Skin epidermis (tissue), 12 donors: ENCODE measurements at regions not wholly inside any gene's neighbourhood (a gene's known extent, or its start where the extent isn't known, plus 50 kb on each side); places are given as distances from the start of the nearest gene placed in this dataset.

ENCODE experiments used
- H3K27ac ChIP-seq, 21 experiments: fragments of 200-600 bp; sonication (generic) in 11 of 21; one replicate each; pipeline ENCODE4 v1.5.0; 2020; ENCODE audit warnings: mild to moderate bottlenecking in 3 of 21, inconsistent platforms in 2 of 21, moderate library complexity in 2 of 21
- H3K4me3 ChIP-seq, 7 experiments: fragments of 200-600 bp; sonication (generic) in 2 of 7; one replicate each; pipeline ENCODE4 v1.5.0; 2020; ENCODE audit warnings: inconsistent platforms in 2 of 7, mild to moderate bottlenecking in 2 of 7, moderate library complexity in 1 of 7

DNA sequence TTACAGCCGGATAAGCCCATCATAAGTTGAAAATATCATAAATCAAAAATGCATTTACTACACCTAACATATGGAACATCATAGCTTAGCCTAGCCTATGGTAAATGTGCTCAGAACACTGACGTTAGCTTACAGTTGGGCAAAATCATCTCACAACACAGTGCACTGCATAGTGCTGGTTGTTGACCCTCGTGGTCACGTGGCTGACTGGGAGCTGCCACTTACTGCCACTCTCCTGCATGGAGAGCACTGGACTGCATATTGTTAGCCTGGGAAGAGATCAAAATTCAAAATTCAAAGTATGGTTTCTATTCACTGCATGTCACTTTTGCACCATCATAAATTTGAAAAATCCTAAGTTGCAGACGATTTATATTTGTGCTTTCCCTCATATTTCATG is 94.0 kb upstream of the CACNA2D3 start:
- H3K4me3 ChIP-seq: no peak overlapping the region

DNA sequence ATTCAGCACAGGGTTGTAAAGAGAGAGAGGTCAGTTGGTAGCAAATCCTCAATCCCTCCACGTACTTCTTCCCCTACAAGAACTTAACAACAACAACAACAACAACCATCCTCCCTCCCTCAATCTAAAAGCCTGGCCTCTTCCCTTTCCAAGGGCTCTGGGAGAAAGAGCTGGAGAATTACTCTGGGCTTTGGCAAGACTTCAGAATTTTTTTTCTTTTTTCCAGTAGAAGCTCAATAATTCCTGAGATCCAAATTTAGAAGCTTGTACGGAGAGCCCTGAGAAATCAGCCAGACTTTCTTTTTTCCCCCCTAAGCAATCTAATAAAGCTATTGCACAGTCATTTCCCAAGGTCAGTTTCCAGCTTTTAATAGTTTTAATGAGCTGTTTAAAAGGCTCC is 95.8 kb upstream of the CACNA2D3 start:
- Histone ChIP-seq H3K27ac (no peak overlapping the region), H3K4me3 (no peak overlapping the region)

More for the DNA sequence above, 94.0 kb upstream of the CACNA2D3 start:
- H3K27ac ChIP-seq: no peak overlapping the region

DNA sequence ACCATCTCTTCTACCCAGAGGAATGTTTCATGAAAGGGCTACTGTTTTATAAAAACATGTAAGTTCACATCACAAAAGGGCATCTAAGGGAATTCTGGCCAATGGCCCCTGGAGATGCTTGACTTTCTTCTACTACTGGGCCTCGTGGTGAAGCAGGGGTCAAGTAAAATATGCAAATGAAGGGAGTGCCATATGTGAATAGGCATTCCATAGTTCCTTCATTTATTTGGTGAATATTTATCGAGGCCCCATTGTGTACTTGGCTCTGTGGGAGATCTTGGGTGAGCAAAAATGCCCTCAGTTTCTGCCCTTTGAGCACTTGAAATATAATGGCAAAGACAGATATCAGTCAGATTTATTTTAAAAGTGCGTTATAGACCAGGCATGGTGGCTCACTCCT is 101.3 kb upstream of the CACNA2D3 start:
- Histone ChIP-seq H3K4me3 (no peak overlapping the region), H3K27ac (no peak overlapping the region)

DNA sequence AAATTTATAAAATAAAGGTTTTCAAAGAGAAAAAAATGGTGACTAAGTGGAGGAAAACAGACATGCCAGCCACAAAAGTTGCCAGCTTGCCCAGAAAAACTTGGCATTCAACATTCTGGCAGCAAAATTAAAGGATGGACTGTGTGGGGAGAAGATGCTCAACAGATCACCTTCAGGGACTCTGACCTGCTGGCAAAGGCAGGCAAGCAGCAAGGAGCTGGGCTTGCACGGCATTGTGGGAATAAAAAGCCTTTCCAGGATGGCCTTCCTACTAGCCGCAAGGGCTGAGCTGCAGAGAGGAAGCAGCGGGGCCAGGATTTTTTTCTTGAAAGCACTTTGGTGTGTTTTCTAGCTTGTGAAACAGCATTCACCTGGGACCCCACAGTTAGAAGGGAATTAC is 101.9 kb upstream of the CACNA2D3 start:
- Histone ChIP-seq H3K27ac (no peak overlapping the region), H3K4me3 (no peak overlapping the region)

DNA sequence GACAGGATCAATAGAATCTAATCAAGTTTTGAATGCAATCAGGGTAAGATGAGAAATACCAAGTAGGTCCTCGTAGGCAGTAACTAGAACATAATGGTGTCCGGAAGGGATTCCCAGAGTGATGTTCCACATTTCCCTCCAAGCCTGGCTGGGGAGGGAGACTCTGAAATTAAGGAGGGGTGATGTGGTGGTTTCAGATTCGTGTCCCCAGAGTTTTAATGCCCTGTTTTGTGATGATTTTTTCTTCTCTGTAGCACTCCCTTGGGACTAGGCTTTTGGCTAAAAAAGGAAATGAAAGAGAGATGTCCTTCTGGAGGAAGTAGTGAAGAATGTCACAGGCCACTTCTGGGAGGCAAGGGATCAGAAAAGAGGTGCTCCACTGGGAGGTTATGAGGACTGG is 108.3 kb upstream of the CACNA2D3 start:
- H3K27ac ChIP-seq: no peak overlapping the region
- H3K4me3 ChIP-seq: no peak overlapping the region

DNA sequence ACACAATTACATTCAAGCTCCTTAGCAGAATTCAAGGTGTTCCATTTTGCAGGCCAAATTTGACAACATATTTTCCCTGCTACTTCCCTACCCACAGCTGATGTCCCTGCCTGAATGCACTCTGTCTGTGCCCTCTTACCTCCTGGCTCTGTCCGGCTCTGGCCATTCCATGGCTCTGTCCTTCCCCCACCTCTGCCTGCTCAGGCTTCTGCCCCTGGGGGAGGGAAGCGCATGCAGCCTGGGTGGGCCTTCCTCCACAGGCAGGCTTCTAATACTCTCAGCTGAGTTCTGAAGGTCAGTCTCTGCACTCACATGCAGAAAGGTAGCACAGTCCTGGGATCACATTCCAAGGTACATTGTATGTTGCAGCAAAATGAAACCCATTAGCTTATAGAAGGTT is 113.6 kb upstream of the CACNA2D3 start:
- H3K27ac ChIP-seq: no peak overlapping the region
- no peak overlapping the region for H3K4me3 ChIP-seq

DNA sequence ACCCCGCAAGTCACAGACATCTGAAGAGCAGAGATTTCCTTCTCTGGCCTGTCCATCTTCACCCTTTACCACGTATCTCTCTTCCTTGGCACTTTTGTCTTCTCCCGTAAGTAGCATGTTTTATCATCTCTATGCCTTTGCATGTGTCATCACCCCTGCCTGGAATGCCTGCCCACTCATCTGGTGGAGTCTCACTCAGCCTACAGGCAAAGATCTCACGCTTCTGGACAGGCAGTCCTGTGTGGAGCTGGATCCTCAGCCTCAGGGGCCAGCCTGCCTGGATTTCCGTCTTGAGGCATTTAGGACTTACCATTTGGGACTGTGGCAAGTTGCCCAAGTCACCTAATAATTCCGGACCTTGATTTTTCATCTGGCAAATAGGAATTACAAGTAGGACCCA is 114.3 kb upstream of the CACNA2D3 start:
- H3K27ac ChIP-seq: no peak overlapping the region
- no peak overlapping the region for H3K4me3 ChIP-seq

DNA sequence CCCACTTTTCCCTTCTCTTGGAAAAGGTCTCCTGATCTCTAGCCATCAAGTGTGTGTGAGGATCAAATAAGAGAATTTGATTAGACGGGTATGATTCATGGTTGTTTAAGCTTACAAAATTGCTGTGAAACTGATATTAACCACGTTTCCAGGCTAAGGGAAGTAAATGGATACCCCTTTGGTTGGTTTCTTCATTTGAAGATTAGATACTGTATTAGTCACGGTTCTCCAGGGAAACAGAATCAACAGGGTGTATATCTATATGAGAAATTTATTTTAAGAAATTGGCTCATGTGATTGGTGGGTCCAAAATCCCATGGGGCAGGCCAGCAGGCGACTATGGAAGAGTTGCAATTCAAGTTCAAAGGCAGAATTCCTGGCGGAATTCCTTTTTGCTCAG is 112.7 kb upstream of the SELENOK start:
- H3K27ac ChIP-seq: no peak overlapping the region

DNA sequence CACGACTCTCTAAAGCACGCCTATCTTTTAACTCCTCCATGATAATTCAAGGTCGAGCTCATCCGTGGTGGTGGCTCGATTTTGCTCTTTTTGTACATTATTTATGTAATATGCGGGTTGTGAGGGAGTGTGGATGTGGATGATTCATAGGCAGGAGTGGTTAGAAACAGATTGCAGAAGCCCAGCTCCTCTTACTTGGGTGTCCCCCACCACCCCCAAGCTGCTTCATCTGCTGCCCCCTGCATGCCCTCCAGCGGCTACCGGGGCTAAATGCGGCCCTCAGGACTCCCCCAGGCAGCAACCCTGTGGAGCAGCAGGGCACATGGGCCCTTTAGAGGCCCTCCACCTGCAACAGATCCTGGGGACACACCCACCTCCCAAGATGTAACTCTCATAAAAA is 111.5 kb upstream of the SELENOK start:
- H3K27ac ChIP-seq: no peak overlapping the region
- no peak overlapping the region for H3K4me3 ChIP-seq

More for the DNA sequence above, 112.7 kb upstream of the SELENOK start:
- no peak overlapping the region for H3K4me3 ChIP-seq

DNA sequence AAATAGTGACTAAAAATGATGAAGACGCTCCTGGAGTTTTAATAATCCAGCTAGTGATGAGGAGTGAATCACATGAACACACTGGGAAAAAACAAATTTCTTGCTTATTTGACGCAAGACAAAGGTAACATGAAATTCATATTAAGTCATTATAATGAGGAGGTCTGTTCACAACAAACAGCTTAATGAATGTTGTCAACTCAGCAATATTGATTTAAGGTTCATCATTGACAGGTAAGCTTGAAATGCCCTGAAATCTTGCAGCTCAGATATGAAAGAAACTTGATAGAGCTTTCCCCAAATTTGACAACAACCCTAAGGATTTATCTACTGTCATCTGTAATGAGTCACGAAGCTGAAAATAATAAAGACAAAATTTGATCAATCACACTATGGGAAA is 108.1 kb upstream of the SELENOK start:
- H3K4me3 ChIP-seq: no peak overlapping the region
- no peak overlapping the region for H3K27ac ChIP-seq

DNA sequence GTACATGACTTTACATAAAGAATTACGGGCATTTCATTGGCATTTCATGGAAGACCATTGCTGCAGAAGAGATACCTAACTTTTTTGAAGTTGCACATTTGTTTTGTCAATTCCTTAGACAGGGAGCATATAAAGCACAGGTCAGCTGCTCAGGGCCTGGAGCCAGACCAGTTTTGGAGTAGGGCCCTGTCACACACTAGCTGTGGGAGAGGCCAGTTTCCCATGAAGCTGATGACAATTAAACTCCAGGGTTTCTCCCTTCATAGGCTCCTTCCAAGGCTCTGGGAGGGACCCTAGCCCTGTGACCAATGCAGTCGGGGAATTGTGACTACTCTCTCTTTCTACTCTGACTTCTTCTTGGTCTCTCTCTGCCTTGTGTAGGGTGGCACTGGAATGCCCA is 107.3 kb upstream of the SELENOK start:
- no peak overlapping the region for H3K27ac ChIP-seq
- H3K4me3 ChIP-seq: no peak overlapping the region

DNA sequence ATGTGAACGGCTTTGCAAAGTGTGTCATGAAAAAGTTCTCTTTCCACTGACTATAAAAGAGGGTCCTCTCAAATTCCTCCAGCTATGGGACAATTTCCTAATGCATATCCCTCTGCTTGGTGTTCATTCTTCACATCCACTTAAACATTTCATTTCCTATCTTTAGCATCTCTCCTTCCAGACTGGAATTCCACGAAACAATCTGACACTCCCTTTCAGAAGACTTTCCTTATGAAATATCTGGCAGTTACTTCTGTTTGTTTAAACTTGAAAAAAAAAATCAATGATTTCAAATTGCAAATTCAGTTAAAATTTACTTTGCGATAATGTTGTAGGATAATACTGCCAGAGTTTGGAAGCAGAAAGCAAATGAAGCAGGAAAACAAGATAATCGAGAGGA is 105.8 kb upstream of the SELENOK start:
- Histone ChIP-seq H3K4me3 (no peak overlapping the region), H3K27ac (no peak overlapping the region)

DNA sequence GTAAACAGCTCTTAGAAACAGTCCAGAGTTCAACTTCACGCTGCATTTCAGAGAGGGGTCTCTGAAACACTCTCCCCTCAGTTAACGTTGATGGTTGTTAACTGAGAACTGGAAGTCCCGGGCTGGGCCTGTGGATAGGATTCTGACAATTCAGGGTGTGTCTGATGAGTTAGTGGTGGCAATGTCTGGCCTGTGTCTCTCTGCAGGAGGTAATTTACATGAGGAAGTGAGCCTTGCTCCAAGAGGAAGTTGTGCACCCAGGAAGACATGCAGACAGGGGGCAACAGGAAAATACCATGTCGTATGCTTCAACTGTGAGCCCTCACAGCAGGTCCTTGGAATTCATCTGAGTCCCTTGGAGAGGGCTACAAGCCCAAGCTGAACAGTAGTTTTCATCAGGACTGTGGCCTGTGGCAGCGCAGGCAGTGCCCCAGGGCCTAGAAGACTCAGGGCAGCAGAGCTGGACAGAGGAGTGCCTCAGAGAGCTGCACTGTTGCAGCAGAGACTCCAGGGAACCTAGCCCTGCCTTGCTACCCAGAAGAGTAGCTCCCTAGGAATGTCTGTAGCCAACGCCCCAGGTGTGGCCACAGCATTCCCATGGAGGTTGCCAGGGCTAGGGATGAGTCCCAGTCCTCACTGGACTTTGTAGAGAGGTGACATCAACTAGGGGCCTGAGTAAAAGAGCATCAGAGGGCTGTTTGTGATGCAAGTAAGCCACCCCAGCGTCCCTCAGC is 104.6 kb upstream of the SELENOK start:
- no peak overlapping the region for H3K27ac ChIP-seq
- H3K4me3 ChIP-seq: no peak overlapping the region

DNA sequence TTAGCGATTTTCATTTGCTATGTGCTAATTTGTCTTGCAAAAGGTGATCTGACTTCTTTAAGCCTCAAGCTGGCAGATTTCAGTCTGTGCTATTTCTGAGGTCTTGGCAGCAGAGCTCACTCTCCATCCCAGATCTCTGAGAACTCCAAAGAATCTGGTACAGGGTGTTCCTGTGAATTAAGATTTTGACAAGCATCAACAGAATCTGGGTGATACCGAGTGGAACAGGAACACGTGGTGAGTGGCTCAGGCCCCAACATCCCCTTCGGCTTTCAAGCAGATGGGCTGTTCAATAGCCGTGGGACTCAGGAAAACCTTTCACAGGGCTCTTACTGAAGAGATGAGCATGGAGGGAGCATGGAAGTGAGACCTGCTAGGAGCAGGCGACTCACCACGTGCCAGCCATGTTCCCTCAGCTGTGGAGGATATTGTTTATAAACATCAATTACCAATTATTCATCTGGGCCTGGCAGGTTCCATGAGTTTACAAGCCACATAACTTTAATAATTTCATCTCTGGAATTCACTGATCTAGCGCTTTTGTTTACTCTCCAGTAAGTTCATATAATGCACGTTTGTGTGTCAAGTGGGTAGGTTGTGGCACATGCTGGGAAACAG is 103.4 kb upstream of the SELENOK start:
- Histone ChIP-seq H3K27ac (no peak overlapping the region), H3K4me3 (no peak overlapping the region)

DNA sequence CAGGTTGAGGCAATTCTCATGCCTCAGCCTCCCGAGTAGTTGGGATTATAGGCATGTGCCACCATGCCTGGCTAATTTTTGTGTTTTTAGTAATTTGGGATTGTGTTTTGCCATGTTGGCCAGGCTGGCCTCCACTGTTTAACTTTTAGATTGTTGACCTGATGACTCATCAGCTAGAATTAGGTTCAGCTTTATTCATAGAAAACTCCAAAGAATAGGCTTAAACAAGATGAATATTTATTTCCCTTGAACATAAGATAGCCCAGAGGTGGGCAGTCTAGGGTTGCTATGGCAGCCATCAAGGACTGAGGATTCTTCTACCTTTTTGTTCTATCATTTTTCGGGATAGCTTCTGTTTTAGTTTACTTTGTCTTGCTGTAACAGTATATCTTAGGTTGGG is 99.6 kb upstream of the SELENOK start:
- H3K27ac ChIP-seq: no peak overlapping the region
- no peak overlapping the region for H3K4me3 ChIP-seq

DNA sequence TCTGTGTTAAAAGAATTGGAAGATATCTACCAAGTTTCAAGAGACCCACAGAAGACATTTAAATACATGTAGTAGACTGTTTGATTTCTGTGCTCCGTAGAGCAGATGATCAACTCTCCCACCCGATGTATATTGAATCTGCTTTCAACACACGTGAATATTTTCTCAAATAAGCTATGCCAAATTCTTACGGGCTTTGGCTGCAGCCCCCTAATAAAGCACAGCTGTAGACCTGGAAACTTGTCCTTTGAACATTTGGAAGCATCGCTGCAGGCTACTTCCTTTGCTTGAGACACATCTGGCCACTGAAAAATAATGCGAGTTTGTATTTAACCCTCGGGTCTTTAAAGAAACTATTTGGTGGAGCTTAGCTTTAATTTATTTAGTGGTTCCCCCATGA is 98.3 kb upstream of the SELENOK start:
- Histone ChIP-seq H3K27ac (no peak overlapping the region), H3K4me3 (no peak overlapping the region)

DNA sequence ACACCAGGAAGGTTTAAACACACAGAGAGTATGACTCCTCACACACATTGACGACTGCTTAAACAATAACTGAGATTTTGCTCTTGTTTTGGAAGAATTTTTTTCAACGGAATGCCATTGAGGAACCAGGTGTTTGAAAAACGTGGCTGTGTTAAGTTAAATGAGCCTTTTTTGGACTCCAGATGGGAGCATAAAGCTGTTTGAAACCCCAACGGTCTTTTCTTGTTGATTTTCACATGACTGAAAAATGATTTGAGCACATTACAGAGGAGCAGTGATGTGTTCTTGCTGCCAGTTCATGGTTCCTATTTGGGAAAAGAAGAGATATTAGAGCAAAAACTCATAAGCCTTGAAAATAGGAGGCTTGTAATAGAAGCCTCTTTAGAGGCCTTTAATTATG is 97.8 kb upstream of the SELENOK start:
- Histone ChIP-seq H3K4me3 (no peak overlapping the region), H3K27ac (no peak overlapping the region)

DNA sequence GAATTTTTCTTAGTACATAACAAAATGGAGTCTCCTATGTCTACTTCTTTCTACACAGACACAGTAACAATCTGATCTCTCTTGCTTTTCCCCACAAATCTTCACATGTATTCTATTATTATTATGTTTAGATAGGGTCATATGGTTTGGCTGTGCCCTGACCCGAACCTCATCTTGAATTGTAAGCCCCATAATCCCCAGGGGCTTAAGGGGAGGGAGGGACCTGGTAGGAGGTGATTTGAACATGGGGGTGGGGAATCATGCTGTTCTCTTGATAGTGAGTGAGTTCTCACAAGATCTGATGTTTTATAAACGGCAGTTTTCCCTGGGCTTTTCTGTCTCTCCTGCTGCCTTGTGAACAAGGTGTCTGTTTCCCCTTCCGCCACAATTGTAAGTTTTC is 86.7 kb upstream of the SELENOK start:
- no peak overlapping the region for H3K4me3 ChIP-seq

DNA sequence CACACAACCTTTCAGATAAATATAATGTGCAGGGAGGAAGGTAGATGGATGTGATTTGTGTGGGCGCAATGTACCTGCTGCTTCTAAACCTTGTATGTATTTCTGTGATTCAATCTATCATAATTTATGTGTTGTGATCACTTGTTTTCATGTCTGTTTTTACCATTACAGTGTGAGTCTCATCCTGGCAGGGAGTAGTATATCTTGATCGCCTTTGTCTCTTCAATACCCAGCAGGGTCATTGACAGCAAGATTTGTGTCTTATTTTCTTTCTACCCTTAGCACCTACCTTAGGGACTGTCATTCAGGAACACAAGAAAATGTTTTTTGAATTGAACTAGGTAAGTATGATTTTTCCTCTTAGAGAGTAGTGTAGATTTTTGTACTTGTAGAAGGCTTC is 83.7 kb upstream of the SELENOK start:
- Histone ChIP-seq H3K27ac (no peak overlapping the region), H3K4me3 (no peak overlapping the region)

More for the DNA sequence above, 86.7 kb upstream of the SELENOK start:
- no peak overlapping the region for H3K27ac ChIP-seq

DNA sequence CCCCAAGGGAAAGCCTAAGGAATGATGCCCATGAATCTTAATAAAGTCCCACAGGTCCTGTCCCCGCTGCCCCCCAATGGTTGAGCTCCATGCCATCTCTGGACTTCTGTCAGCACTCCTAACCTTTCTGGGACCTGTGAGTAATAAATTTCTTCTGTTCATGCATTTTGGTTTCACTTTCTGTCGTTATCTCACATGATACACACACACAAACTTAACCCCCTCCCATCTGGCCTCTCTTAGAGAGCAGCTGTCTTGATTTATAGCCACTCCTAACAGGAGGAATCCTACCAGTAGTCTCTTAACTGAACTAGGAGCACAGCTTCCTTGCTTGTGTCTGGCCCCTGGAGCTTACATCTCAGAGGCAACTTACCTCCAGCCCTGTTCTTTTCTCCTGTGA is 82.7 kb upstream of the SELENOK start:
- H3K4me3 ChIP-seq: no peak overlapping the region

DNA sequence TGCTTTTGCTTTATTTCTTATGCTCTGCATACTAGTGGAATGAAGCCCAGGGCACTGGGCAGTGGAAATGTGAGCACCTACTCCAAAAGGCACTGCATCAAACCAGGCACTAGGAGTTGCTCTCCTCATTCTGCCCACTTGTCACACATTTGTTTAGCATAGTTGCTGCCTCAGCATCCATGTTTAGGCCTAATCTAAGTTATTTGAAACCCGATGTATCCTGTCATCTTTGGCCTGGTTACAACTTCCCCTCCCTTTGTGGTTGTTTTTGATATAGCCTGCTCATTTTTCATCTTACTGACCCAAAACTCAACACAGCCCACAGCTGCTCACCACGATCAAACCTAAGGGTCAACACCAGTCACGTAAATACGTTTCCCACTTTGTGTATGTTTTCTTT is 82.2 kb upstream of the SELENOK start:
- Histone ChIP-seq H3K27ac (no peak overlapping the region), H3K4me3 (no peak overlapping the region)

More for the DNA sequence above, 82.7 kb upstream of the SELENOK start:
- no peak overlapping the region for H3K27ac ChIP-seq

DNA sequence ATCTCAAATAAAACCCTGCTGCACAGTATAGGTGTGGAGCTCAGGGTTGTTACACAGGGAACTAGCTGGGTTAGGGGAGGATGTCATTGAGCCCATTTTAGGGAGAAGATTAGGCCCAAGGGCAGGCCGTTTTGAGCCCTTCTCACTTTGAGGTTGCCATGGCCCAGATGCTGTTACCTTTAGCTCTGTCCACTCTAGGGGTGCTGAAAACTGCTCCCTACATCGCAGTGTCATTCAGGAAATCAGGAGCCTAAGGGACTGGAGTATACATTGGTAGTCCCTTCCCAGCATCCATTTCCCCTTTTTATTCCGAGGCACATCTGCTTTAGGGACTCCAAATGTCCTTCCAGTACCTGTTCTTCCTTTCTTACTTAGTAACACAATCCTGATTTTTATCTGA is 79.0 kb upstream of the SELENOK start:
- H3K27ac ChIP-seq: no peak overlapping the region
- H3K4me3 ChIP-seq: no peak overlapping the region
